Esophagus squamous epithelium (tissue), 4 donors: ENCODE measurements at regions not wholly inside any gene's neighbourhood (a gene's known extent, or its start where the extent isn't known, plus 50 kb on each side); places are given as distances from the start of the nearest gene placed in this dataset.

Experiments used
- CTCF ChIP-seq, 6 experiments: fragments of 450-650 bp in 4 of 6; fragments of 200-600 bp in 2 of 6; sonication (generic) in 2 of 6; IDR thresholded peaks; one replicate each; pipeline ENCODE4 v1.5.1; 2016 to 2019; ENCODE audit warnings: antibody characterized with exemption in 6 of 6, mild to moderate bottlenecking in 4 of 6, moderate library complexity in 4 of 6
- POLR2A ChIP-seq, 4 donors: fragments of 450-650 bp; IDR thresholded peaks; one replicate each; pipeline ENCODE4 v1.6.1; 2017; ENCODE audit warnings: antibody characterized with exemption in 4 of 4, mild to moderate bottlenecking in 4 of 4, moderate library complexity in 3 of 4

- no peak for TF ChIP-seq CTCF (IDR thresholded peaks at IDR 0.05)
- no peak for TF ChIP-seq POLR2A (IDR thresholded peaks at IDR 0.05)
Measured at GRCh38 chr3:153702106-153702505, 419.1 kb upstream of the ARHGEF26 start.
